Caki2 (cell line): ENCODE measurements at regions not wholly inside any gene's neighbourhood (a gene's known extent, or its start where the extent isn't known, plus 50 kb on each side); places are given as distances from the start of the nearest gene placed in this dataset.

Source experiments
- DNase-seq: peaks from one replicate; pipeline ENCODE4 v3.0.0-alpha.2; 2015; ENCODE audit warnings: low read depth
- in situ Hi-C: cut with HindIII; loops from 2 replicates; pipeline ENCODE4 v1.10.0; 2016; ENCODE audit warnings: low sequenced_read_pairs, low pct_unique_long_range_greater_than_20kb, mixed read lengths

GRCh38 chr3:24845524-24846155 lies 351.0 kb upstream of the THRB start:
- DNase-seq: no peak
- in situ Hi-C loops: no loop called here

- no peak for DNase-seq
- in situ Hi-C loops: no loop called here
Measured at GRCh38 chr3:24846286-24846860, 351.7 kb upstream of the THRB start.

GRCh38 chr3:24850245-24850644 lies 355.6 kb upstream of the THRB start:
- in situ Hi-C loops: no loop called here
- no peak for DNase-seq

- in situ Hi-C loops: no loop called here
Measured at GRCh38 chr3:24853685-24854490, 359.2 kb upstream of the THRB start.

GRCh38 chr3:24854748-24855147 lies 360.1 kb upstream of the THRB start:
- in situ Hi-C loops: no loop called here
- no peak for DNase-seq

More at GRCh38 chr3:24853685-24854490, 359.2 kb upstream of the THRB start:
- no peak for DNase-seq

GRCh38 chr3:24857945-24858344 lies 363.3 kb upstream of the THRB start:
- no peak for DNase-seq
- in situ Hi-C loops: no loop called here

GRCh38 chr3:24863215-24863614 lies 368.6 kb upstream of the THRB start:
- DNase-seq: no peak
- in situ Hi-C loops: no loop called here

GRCh38 chr3:24867783-24868182 lies 373.1 kb upstream of the THRB start:
- DNase-seq: no peak
- in situ Hi-C loops: no loop called here

GRCh38 chr3:24881239-24881638 lies 386.6 kb upstream of the THRB start:
- no peak for DNase-seq
- in situ Hi-C loops: no loop called here

GRCh38 chr3:24886501-24886900 lies 391.9 kb upstream of the THRB start:
- in situ Hi-C loops: no loop called here
- no peak for DNase-seq

- DNase-seq: no peak
- in situ Hi-C loops: no loop called here
Measured at GRCh38 chr3:24890012-24890411, 395.4 kb upstream of the THRB start.

- no peak for DNase-seq
- in situ Hi-C loops: no loop called here
Measured at GRCh38 chr3:24899373-24899772, 404.7 kb upstream of the THRB start.

GRCh38 chr3:24899901-24900603 lies 405.4 kb upstream of the THRB start:
- no peak for DNase-seq

GRCh38 chr3:24905266-24905665 lies 410.6 kb upstream of the THRB start:
- DNase-seq: no peak
- in situ Hi-C loops: no loop called here

More at GRCh38 chr3:24899901-24900603, 405.4 kb upstream of the THRB start:
- in situ Hi-C loops: no loop called here

- in situ Hi-C loops: no loop called here
- DNase-seq: no peak
Measured at GRCh38 chr3:24907106-24907505, 412.5 kb upstream of the THRB start.

- no peak for DNase-seq
- in situ Hi-C loops: no loop called here
Measured at GRCh38 chr3:24911076-24911475, 416.4 kb upstream of the THRB start.

- in situ Hi-C loops: no loop called here
- DNase-seq: no peak
Measured at GRCh38 chr3:24915639-24916038, 421.0 kb upstream of the THRB start.

GRCh38 chr3:24917908-24918307 lies 423.3 kb upstream of the THRB start:
- in situ Hi-C loops: no loop called here
- no peak for DNase-seq

GRCh38 chr3:24923570-24923969 lies 428.9 kb upstream of the THRB start:
- in situ Hi-C loops: no loop called here
- no peak for DNase-seq
